A673 (cell line): ENCODE measurements at regions not wholly inside any gene's neighbourhood (a gene's known extent, or its start where the extent isn't known, plus 50 kb on each side); places are given as distances from the start of the nearest gene placed in this dataset.

Experiments used
- BruUV-seq: library from RNA; stranded (reverse); fragments of 400-500 nt; replicated peaks from 2 replicates; lab custom pipeline; 2021; lab: Mats Ljungman, UMichigan
- CTCF ChIA-PET: fragments of 300-600 bp; sonication (Branson Sonifier 250); formaldehyde crosslinking; loops from one replicate; lab custom pipeline; 2022; ENCODE audit warnings: antibody characterized with exemption; lab: Charles Lee
- POLR2A ChIA-PET: fragments of 300-600 bp; sonication (Branson Sonifier 250); formaldehyde crosslinking; loops from one replicate; lab custom pipeline; 2022; ENCODE audit warnings: antibody characterized with exemption; ENCODE audit not compliant: low non-redundant PET; lab: Charles Lee
- DNase-seq: peaks from one replicate; pipeline ENCODE4 v3.0.0-alpha.2; 2015; ENCODE audit warnings: low spot score
- H3K27ac ChIP-seq: fragments of 200-600 bp; sonication (generic); 2 replicates; pipeline ENCODE4 v1.5.1; 2016; ENCODE audit warnings: mixed run types, low read depth, mild to moderate bottlenecking, mixed read lengths, antibody characterized with exemption, low read length; ENCODE audit not compliant: poor library complexity, severe bottlenecking
- H3K27me3 ChIP-seq: fragments of 200-600 bp; sonication (generic); replicated peaks from 2 replicates; pipeline ENCODE4 v1.6.1; 2017; ENCODE audit warnings: mixed run types, low read depth, mild to moderate bottlenecking, mixed read lengths, antibody characterized with exemption, low read length; ENCODE audit not compliant: insufficient read depth, poor library complexity
- H3K36me3 ChIP-seq: fragments of 200-600 bp; sonication (generic); 2 replicates; pipeline ENCODE4 v1.6.1; 2016; ENCODE audit warnings: mixed run types, mild to moderate bottlenecking, mixed read lengths, antibody characterized with exemption, low read length; ENCODE audit not compliant: insufficient read depth, poor library complexity, severe bottlenecking
- H3K4me1 ChIP-seq: fragments of 200-600 bp; sonication (generic); 2 replicates; pipeline ENCODE4 v1.6.1; 2017; ENCODE audit warnings: mixed run types, mild to moderate bottlenecking, mixed read lengths, antibody characterized with exemption, low read length; ENCODE audit not compliant: insufficient read depth, poor library complexity, severe bottlenecking
- H3K4me3 ChIP-seq: fragments of 200-600 bp; sonication (generic); 2 replicates; pipeline ENCODE4 v1.5.1; 2016; ENCODE audit warnings: low read depth, mixed run types, mild to moderate bottlenecking, mixed read lengths, low read length; ENCODE audit not compliant: poor library complexity, severe bottlenecking
- H3K9me3 ChIP-seq: fragments of 200-600 bp; sonication (generic); 2 replicates; pipeline ENCODE4 v1.6.1; 2016; ENCODE audit warnings: mixed run types, low read depth, mild to moderate bottlenecking, mixed read lengths, antibody characterized with exemption, low read length; ENCODE audit not compliant: poor library complexity, severe bottlenecking
- CTCF ChIP-seq: fragments of 300-800, 200-600 bp; sonication (generic); conservative IDR thresholded peaks from 2 replicates; pipeline ENCODE4 v1.5.1; 2017; ENCODE audit warnings: low read depth, mild to moderate bottlenecking, antibody characterized with exemption, low read length, moderate library complexity, mixed read lengths
- EZH2 ChIP-seq: fragments of 200-600 bp; sonication (generic); IDR thresholded peaks from 2 replicates; pipeline ENCODE4 v1.6.1; 2017; ENCODE audit warnings: borderline replicate concordance, low read depth, mild to moderate bottlenecking, mixed read lengths, antibody characterized with exemption, low read length; ENCODE audit not compliant: poor library complexity, severe bottlenecking
- intact Hi-C: fragments of 100-400 bp; cut with micrococcal nuclease; formaldehyde crosslinking; loops from one replicate; pipeline ENCODE4 v1.10.0; 2022; ENCODE audit not compliant: unreplicated experiment

GRCh38 chr1:86245566-86246190 lies 89.1 kb upstream of the COL24A1 start:
- intact Hi-C loops, result no loop called here
- H3K27ac ChIP-seq, result no peak overlapping the region
- TF ChIP-seq CTCF (no peak), EZH2 (no peak)
- DNase-seq, result no peak
- no peaks in the 10 kb centered on the region for H3K9me3 ChIP-seq
- no peaks in the 10 kb centered on the region for H3K4me1 ChIP-seq
- no TSS peak for BruUV-seq
- POLR2A ChIA-PET, result no interaction called here
- H3K36me3 ChIP-seq, result no peaks in the 10 kb centered on the region
- CTCF ChIA-PET, result no interaction called here
- H3K4me3 ChIP-seq, result no peak overlapping the region
- H3K27me3 ChIP-seq, result no peaks in the 10 kb centered on the region

GRCh38 chr1:86239894-86240293 lies 83.3 kb upstream of the COL24A1 start:
- intact Hi-C loops, result no loop called here
- Histone ChIP-seq H3K27me3 (no peaks in the 10 kb centered on the region), H3K27ac (no peak overlapping the region), H3K4me1 (no peaks in the 10 kb centered on the region), H3K4me3 (no peak overlapping the region), H3K9me3 (peaks cover 7% of the 10 kb centered on the region), H3K36me3 (no peaks in the 10 kb centered on the region)
- ChIA-PET POLR2A (no interaction called here), CTCF (no interaction called here)
- DNase-seq, result no peak
- TF ChIP-seq CTCF (no peak), EZH2 (no peak)
- no TSS peak for BruUV-seq

- TF ChIP-seq EZH2 (no peak), CTCF (no peak)
- no peaks in the 10 kb centered on the region for H3K4me1 ChIP-seq
- intact Hi-C loops, result no loop called here
- ChIA-PET CTCF (no interaction called here), POLR2A (no interaction called here)
- no peak overlapping the region for H3K27ac ChIP-seq
- no peak for DNase-seq
- H3K9me3 ChIP-seq, result peaks cover 7% of the 10 kb centered on the region
- BruUV-seq, result no TSS peak
- H3K27me3 ChIP-seq, result no peaks in the 10 kb centered on the region
- H3K4me3 ChIP-seq, result no peak overlapping the region
- H3K36me3 ChIP-seq, result no peaks in the 10 kb centered on the region
Measured at GRCh38 chr1:86239490-86239889, 82.9 kb upstream of the COL24A1 start.
